ENCODE measurements at regions not wholly inside any gene's neighbourhood (a gene's known extent, or its start where the extent isn't known, plus 50 kb on each side); places are given as distances from the start of the nearest gene placed in this dataset.

- DNase-seq (ENCODE audit: low read depth), result no peak
Measured at GRCh38 chr5:113804264-113804663, 290.8 kb downstream of the YTHDC2 start.

- DNase-seq (ENCODE audit: low read depth), result no peak
Measured at GRCh38 chr5:113804943-113805342, 291.4 kb downstream of the YTHDC2 start.

- no peak for DNase-seq (ENCODE audit: low read depth)
Measured at GRCh38 chr5:113806250-113806649, 292.8 kb downstream of the YTHDC2 start.

- no peak for DNase-seq (ENCODE audit: low read depth)
Measured at GRCh38 chr5:113806904-113807303, 293.4 kb downstream of the YTHDC2 start.

GRCh38 chr5:113807427-113807991 lies 294.0 kb downstream of the YTHDC2 start:
- DNase-seq (ENCODE audit: low read depth), result no peak

- no peak for DNase-seq (ENCODE audit: low read depth)
Measured at GRCh38 chr5:113808956-113809355, 295.5 kb downstream of the YTHDC2 start.

GRCh38 chr5:113809626-113810025 lies 296.1 kb downstream of the YTHDC2 start:
- DNase-seq (ENCODE audit: low read depth), result no peak

GRCh38 chr5:113813466-113813865 lies 300.0 kb downstream of the YTHDC2 start:
- DNase-seq (ENCODE audit: low read depth), result no peak

GRCh38 chr5:113817683-113818082 lies 304.2 kb downstream of the YTHDC2 start:
- no peak for DNase-seq (ENCODE audit: low read depth)

- DNase-seq (ENCODE audit: low read depth), result no peak
Measured at GRCh38 chr5:113823696-113824095, 310.2 kb downstream of the YTHDC2 start.

- no peak for DNase-seq (ENCODE audit: low read depth)
Measured at GRCh38 chr5:113824307-113824706, 310.8 kb downstream of the YTHDC2 start.

GRCh38 chr5:113825176-113825575 lies 311.7 kb downstream of the YTHDC2 start:
- no peak for DNase-seq (ENCODE audit: low read depth)

GRCh38 chr5:113846941-113847340 lies 333.4 kb downstream of the YTHDC2 start:
- DNase-seq (ENCODE audit: low read depth), result no peak

GRCh38 chr5:113864437-113864836 lies 350.9 kb downstream of the YTHDC2 start:
- DNase-seq (ENCODE audit: low read depth), result no peak

- no peak for DNase-seq (ENCODE audit: low read depth)
Measured at GRCh38 chr5:113866763-113867162, 353.3 kb downstream of the YTHDC2 start.

GRCh38 chr5:113869611-113870010 lies 356.1 kb downstream of the YTHDC2 start:
- DNase-seq (ENCODE audit: low read depth), result no peak

GRCh38 chr5:113871972-113872371 lies 358.5 kb downstream of the YTHDC2 start:
- no peak for DNase-seq (ENCODE audit: low read depth)

GRCh38 chr5:113875096-113875495 lies 361.6 kb downstream of the YTHDC2 start:
- no peak for DNase-seq (ENCODE audit: low read depth)

GRCh38 chr5:113891491-113891890 lies 378.0 kb downstream of the YTHDC2 start:
- no peak for DNase-seq (ENCODE audit: low read depth)

GRCh38 chr5:113896789-113897188 lies 383.3 kb downstream of the YTHDC2 start:
- DNase-seq (ENCODE audit: low read depth), result no peak

GRCh38 chr5:113897748-113898147 lies 384.3 kb downstream of the YTHDC2 start:
- DNase-seq (ENCODE audit: low read depth), result no peak

GRCh38 chr5:113900141-113900540 lies 386.6 kb downstream of the YTHDC2 start:
- no peak for DNase-seq (ENCODE audit: low read depth)

- DNase-seq (ENCODE audit: low read depth), result no peak
Measured at GRCh38 chr5:113900816-113901215, 387.3 kb downstream of the YTHDC2 start.

GRCh38 chr5:113901718-113902117 lies 388.2 kb downstream of the YTHDC2 start:
- no peak for DNase-seq (ENCODE audit: low read depth)

Measured in activated T-cell treated with anti-CD3 and anti-CD28 coated beads for 48 hours (primary cell).